GM13976 (cell line): ENCODE measurements at regions not wholly inside any gene's neighbourhood (a gene's known extent, or its start where the extent isn't known, plus 50 kb on each side); places are given as distances from the start of the nearest gene placed in this dataset.

Source experiments
- DNase-seq: peaks from one replicate; pipeline ENCODE4 v3.0.0; 2012; ENCODE audit warnings: low spot score
- CTCF ChIP-seq: IDR thresholded peaks from 2 replicates; pipeline ENCODE4 v1.5.1; 2012; ENCODE audit warnings: borderline replicate concordance, mild to moderate bottlenecking; ENCODE audit not compliant: insufficient read depth; ENCODE audit errors: extremely low read depth, missing control alignments, control extremely low read depth
- in situ Hi-C: fragments of 300-500 bp; cut with MboI; formaldehyde crosslinking; loops from one replicate; pipeline ENCODE4 v1.12.0; 2022; ENCODE audit warnings: low sequenced_read_pairs, mixed read lengths, inconsistent platforms; ENCODE audit not compliant: unreplicated experiment

- TF ChIP-seq CTCF = no peak
- in situ Hi-C loops = no loop called here
- DNase-seq = no peak
Observed at GRCh38 chrX:150199803-150200202, 163.3 kb upstream of the MAMLD1 start.

- in situ Hi-C loops = no loop called here
- DNase-seq = no peak
- no peak for TF ChIP-seq CTCF
Observed at GRCh38 chrX:150200361-150200760, 162.8 kb upstream of the MAMLD1 start.

GRCh38 chrX:150200820-150201287 lies 162.3 kb upstream of the MAMLD1 start:
- peak; percentile 67 for DNase-seq
- in situ Hi-C loops = no loop called here

GRCh38 chrX:150201391-150201790 lies 161.7 kb upstream of the MAMLD1 start:
- no peak for TF ChIP-seq CTCF
- in situ Hi-C loops = no loop called here
- no peak for DNase-seq

More at GRCh38 chrX:150200820-150201287, 162.3 kb upstream of the MAMLD1 start:
- no peak for TF ChIP-seq CTCF

GRCh38 chrX:150201841-150202240 lies 161.3 kb upstream of the MAMLD1 start:
- TF ChIP-seq CTCF = no peak
- no peak for DNase-seq
- in situ Hi-C loops = no loop called here

GRCh38 chrX:150202641-150203247 lies 160.4 kb upstream of the MAMLD1 start:
- in situ Hi-C loops = no loop called here
- no peak for DNase-seq
- no peak for TF ChIP-seq CTCF
